C4-2B (cell line): ENCODE measurements at regions not wholly inside any gene's neighbourhood (a gene's known extent, or its start where the extent isn't known, plus 50 kb on each side); places are given as distances from the start of the nearest gene placed in this dataset.

Experiments used
- ZFX ChIP-seq: fragments of 450-650 bp; IDR thresholded peaks from 2 replicates; pipeline ENCODE4 v1.6.1; 2017
- TF ChIP-seq, protein P1 (sequence below): fragments of 450-650 bp; conservative IDR thresholded peaks from 2 replicates; pipeline ENCODE4 v1.5.1; 2017; ENCODE audit warnings: mild to moderate bottlenecking

DNA sequence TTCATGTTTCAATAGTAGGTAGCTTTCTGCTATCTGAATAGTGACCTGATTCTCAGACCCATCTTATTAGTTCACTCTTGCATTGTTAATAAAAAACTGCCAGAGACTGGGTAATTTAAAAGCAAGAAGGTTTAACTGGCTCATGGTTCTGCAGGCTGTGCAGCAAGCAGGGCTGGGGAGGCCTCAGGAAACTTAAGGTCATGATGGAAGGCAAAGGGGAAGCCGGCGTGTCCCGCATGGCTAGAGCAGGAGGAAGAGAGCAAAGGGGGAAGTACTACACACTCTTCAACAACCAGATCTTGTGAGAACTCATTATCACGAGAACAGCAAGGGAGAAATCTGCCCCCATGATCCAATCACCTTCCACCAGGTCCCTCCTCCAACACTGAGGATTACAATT lies 185.2 kb upstream of the PITRM1 start:
- TF ChIP-seq, protein P1, sequence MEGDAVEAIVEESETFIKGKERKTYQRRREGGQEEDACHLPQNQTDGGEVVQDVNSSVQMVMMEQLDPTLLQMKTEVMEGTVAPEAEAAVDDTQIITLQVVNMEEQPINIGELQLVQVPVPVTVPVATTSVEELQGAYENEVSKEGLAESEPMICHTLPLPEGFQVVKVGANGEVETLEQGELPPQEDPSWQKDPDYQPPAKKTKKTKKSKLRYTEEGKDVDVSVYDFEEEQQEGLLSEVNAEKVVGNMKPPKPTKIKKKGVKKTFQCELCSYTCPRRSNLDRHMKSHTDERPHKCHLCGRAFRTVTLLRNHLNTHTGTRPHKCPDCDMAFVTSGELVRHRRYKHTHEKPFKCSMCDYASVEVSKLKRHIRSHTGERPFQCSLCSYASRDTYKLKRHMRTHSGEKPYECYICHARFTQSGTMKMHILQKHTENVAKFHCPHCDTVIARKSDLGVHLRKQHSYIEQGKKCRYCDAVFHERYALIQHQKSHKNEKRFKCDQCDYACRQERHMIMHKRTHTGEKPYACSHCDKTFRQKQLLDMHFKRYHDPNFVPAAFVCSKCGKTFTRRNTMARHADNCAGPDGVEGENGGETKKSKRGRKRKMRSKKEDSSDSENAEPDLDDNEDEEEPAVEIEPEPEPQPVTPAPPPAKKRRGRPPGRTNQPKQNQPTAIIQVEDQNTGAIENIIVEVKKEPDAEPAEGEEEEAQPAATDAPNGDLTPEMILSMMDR = no peak
- TF ChIP-seq ZFX = no peak
